ENCODE measurements at regions not wholly inside any gene's neighbourhood (a gene's known extent, or its start where the extent isn't known, plus 50 kb on each side); places are given as distances from the start of the nearest gene placed in this dataset.

GRCh38 chr11:34830648-34831047, 85.5 kb downstream of the APIP start:
- H3K27me3 ChIP-seq (ENCODE audit: insufficient read depth, low read length, poor library complexity, severe bottlenecking), result no peaks in the 10 kb centered on the region
- no peaks in the 10 kb centered on the region for H4K20me1 ChIP-seq (ENCODE audit: insufficient read depth, low read length, poor library complexity, severe bottlenecking)
- H3K4me3 ChIP-seq (ENCODE audit: low read length, poor library complexity, severe bottlenecking), result no peak overlapping the region
- H3K79me2 ChIP-seq (ENCODE audit: insufficient read depth, low read length), result no peaks in the 10 kb centered on the region
- H3K4me1 ChIP-seq (ENCODE audit: insufficient read depth, low read length, poor library complexity, severe bottlenecking), result peaks cover 16% of the 10 kb centered on the region
- no peak overlapping the region for H2AFZ ChIP-seq (ENCODE audit: low read length)
- no peak overlapping the region for H3K9ac ChIP-seq (ENCODE audit: low read depth, low read length, poor library complexity, severe bottlenecking)
- no peaks in the 10 kb centered on the region for H3K9me2 ChIP-seq (replicated peaks; ENCODE audit: low read depth, low read length)
- no peaks in the 10 kb centered on the region for H3K36me3 ChIP-seq (ENCODE audit: insufficient read depth, low read length)
- H3K4me2 ChIP-seq (ENCODE audit: low read depth, low read length, poor library complexity, severe bottlenecking), result no peak overlapping the region
- TF ChIP-seq EZH2phosphoT487 (IDR thresholded peaks at IDR 0.05; ENCODE audit: borderline replicate concordance), result no peak
- no peak for TF ChIP-seq CTCF (conservative IDR thresholded peaks at IDR 0.05; ENCODE audit: low read length)
- H3K9me3 ChIP-seq (ENCODE audit: insufficient read depth, low read depth, low read length), result no peaks in the 10 kb centered on the region
- no peaks in the 10 kb centered on the region; the same call in 1 of the 2 replicates for H3F3A ChIP-seq (ENCODE audit: low read depth)

- Histone ChIP-seq H3K4me2 (ENCODE audit: low read depth, low read length, poor library complexity, severe bottlenecking) (no peak overlapping the region), H3K9me2 (replicated peaks; ENCODE audit: low read depth, low read length) (no peaks in the 10 kb centered on the region), H2AFZ (ENCODE audit: low read length) (no peak overlapping the region), H3K4me3 (ENCODE audit: low read length, poor library complexity, severe bottlenecking) (no peak overlapping the region), H3K4me1 (ENCODE audit: insufficient read depth, low read length, poor library complexity, severe bottlenecking) (peaks cover 22% of the 10 kb centered on the region), H3F3A (ENCODE audit: low read depth) (no peaks in the 10 kb centered on the region; the same call in 1 of the 2 replicates), H3K9ac (ENCODE audit: low read depth, low read length, poor library complexity, severe bottlenecking) (no peak overlapping the region), H3K36me3 (ENCODE audit: insufficient read depth, low read length) (no peaks in the 10 kb centered on the region), H3K9me3 (ENCODE audit: insufficient read depth, low read depth, low read length) (no peaks in the 10 kb centered on the region), H3K27me3 (ENCODE audit: insufficient read depth, low read length, poor library complexity, severe bottlenecking) (no peaks in the 10 kb centered on the region), H4K20me1 (ENCODE audit: insufficient read depth, low read length, poor library complexity, severe bottlenecking) (no peaks in the 10 kb centered on the region), H3K79me2 (ENCODE audit: insufficient read depth, low read length) (no peaks in the 10 kb centered on the region)
- TF ChIP-seq CTCF (conservative IDR thresholded peaks at IDR 0.05; ENCODE audit: low read length) (no peak), EZH2phosphoT487 (IDR thresholded peaks at IDR 0.05; ENCODE audit: borderline replicate concordance) (no peak)
Observed at GRCh38 chr11:34830035-34830434, 86.1 kb downstream of the APIP start.

- H3K36me3 ChIP-seq (ENCODE audit: insufficient read depth, low read length), result no peaks in the 10 kb centered on the region
- no peak overlapping the region for H3K4me2 ChIP-seq (ENCODE audit: low read depth, low read length, poor library complexity, severe bottlenecking)
- H4K20me1 ChIP-seq (ENCODE audit: insufficient read depth, low read length, poor library complexity, severe bottlenecking), result no peaks in the 10 kb centered on the region
- H3F3A ChIP-seq (ENCODE audit: low read depth), result no peaks in the 10 kb centered on the region; the same call in 1 of the 2 replicates
- peaks cover 22% of the 10 kb centered on the region for H3K4me1 ChIP-seq (ENCODE audit: insufficient read depth, low read length, poor library complexity, severe bottlenecking)
- no peaks in the 10 kb centered on the region for H3K9me2 ChIP-seq (replicated peaks; ENCODE audit: low read depth, low read length)
- no peaks in the 10 kb centered on the region for H3K9me3 ChIP-seq (ENCODE audit: insufficient read depth, low read depth, low read length)
- no peak for TF ChIP-seq CTCF (conservative IDR thresholded peaks at IDR 0.05; ENCODE audit: low read length)
- no peaks in the 10 kb centered on the region for H3K27me3 ChIP-seq (ENCODE audit: insufficient read depth, low read length, poor library complexity, severe bottlenecking)
- no peaks in the 10 kb centered on the region for H3K79me2 ChIP-seq (ENCODE audit: insufficient read depth, low read length)
- H3K9ac ChIP-seq (ENCODE audit: low read depth, low read length, poor library complexity, severe bottlenecking), result no peak overlapping the region
- H2AFZ ChIP-seq (ENCODE audit: low read length), result 0 out of 2 replicates have a peak overlapping the region, but pooled peaks have one; percentile 19
- H3K4me3 ChIP-seq (ENCODE audit: low read length, poor library complexity, severe bottlenecking), result no peak overlapping the region
Observed at GRCh38 chr11:34827228-34827627, 89.0 kb downstream of the APIP start.
